ENCODE measurements at regions not wholly inside any gene's neighbourhood (a gene's known extent, or its start where the extent isn't known, plus 50 kb on each side); places are given as distances from the start of the nearest gene placed in this dataset.

DNA sequence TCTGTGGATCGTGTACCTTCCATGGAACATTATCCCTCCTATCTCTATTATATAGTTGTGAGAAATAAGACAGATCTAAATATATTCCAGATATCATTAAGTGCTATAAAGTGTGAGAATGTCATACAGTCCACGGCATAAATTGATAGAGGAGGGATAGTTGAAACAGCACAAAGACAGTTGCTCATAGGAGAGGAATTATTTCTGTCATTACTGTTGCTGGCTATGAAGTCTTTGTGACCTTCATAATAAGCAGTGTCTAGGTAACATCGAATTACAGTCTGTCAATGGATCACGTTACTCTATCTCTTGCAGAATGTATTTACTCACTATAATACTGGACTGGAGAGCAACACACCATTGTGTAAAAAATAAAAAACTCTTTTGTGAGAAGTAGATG lies 671.5 kb upstream of the PCDH20 start:
- intact Hi-C loops (cut with DNase I): no loop called here

DNA sequence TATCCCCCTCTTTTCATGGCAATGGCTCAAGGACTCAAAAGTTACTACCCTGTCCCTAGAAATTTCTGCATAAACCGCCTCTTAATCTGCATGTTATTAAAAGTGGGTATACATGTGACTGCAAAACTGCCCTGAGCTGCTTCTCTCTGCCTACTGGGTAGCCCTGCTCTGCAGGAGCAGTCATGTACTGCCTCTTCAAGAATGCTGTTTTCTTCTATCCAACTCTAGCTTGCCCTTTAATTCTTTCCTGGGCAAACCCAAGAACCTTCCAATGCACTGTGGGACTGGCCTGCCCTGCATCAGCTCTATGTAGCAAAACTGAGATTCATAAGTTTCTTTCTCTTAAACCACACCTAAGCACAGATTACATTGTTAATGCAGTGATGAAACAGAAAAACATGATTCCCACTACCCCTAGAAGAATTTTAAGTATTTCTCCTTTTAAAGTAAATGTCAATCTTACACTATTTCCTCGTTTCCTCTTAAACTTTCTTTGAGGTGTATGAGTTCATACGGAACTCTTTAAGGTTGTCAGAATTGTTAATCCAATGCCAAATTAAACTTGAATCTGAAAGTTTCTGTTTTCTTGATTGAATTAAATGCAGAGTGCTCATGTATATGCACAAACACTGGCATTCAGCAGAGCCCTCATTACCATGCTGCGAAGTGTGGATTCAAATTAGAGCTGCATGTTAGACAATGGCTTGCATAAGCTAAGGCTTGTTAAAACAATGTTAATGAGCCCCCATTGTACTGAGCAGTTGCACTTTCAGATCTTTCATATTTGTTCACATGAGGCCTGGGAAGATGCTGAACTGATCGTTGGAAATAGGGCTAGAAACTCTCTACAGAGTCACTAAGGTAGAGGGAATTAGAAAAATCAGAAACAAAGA lies 669.9 kb upstream of the PCDH20 start:
- Histone ChIP-seq H3K36me3 (ENCODE audit: insufficient read depth in 1 of 2, low read depth in 1 of 2) (no peaks in the 10 kb centered on the region), H3K9me3 (no peaks in the 10 kb centered on the region), H3K4me1 (no peaks in the 10 kb centered on the region), H3K27me3 (ENCODE audit: insufficient read depth in 3 of 3, low read length in 2 of 3) (no peaks in the 10 kb centered on the region), H3K4me3 (no peak overlapping the region), H3K27ac (no peak overlapping the region)
- ATAC-seq (no peak), DNase-seq (no peak)
- WGBS, 3 donors: 58 to 66% (median 60%) methylated on average over 5 of the region's 5 CpGs
- TF ChIP-seq, protein P1, sequence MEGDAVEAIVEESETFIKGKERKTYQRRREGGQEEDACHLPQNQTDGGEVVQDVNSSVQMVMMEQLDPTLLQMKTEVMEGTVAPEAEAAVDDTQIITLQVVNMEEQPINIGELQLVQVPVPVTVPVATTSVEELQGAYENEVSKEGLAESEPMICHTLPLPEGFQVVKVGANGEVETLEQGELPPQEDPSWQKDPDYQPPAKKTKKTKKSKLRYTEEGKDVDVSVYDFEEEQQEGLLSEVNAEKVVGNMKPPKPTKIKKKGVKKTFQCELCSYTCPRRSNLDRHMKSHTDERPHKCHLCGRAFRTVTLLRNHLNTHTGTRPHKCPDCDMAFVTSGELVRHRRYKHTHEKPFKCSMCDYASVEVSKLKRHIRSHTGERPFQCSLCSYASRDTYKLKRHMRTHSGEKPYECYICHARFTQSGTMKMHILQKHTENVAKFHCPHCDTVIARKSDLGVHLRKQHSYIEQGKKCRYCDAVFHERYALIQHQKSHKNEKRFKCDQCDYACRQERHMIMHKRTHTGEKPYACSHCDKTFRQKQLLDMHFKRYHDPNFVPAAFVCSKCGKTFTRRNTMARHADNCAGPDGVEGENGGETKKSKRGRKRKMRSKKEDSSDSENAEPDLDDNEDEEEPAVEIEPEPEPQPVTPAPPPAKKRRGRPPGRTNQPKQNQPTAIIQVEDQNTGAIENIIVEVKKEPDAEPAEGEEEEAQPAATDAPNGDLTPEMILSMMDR (IDR thresholded peaks at IDR 0.05): no peak
- intact Hi-C loops (cut with DNase I): no loop called here

More for the DNA sequence above, 671.5 kb upstream of the PCDH20 start:
- DNase-seq: no peak
- WGBS, 3 donors: 28 to 60% (median 40%) methylated on average over 4 of the region's 4 CpGs
- no peak for ATAC-seq
- H3K36me3 ChIP-seq (ENCODE audit: insufficient read depth in 1 of 2, low read depth in 1 of 2): no peaks in the 10 kb centered on the region
- H3K27me3 ChIP-seq (ENCODE audit: insufficient read depth in 3 of 3, low read length in 2 of 3): no peaks in the 10 kb centered on the region
- no peaks in the 10 kb centered on the region for H3K4me1 ChIP-seq
- no peak overlapping the region for H3K27ac ChIP-seq
- no peak overlapping the region for H3K4me3 ChIP-seq
- no peaks in the 10 kb centered on the region for H3K9me3 ChIP-seq
- TF ChIP-seq, protein P1 (IDR thresholded peaks at IDR 0.05): no peak

DNA sequence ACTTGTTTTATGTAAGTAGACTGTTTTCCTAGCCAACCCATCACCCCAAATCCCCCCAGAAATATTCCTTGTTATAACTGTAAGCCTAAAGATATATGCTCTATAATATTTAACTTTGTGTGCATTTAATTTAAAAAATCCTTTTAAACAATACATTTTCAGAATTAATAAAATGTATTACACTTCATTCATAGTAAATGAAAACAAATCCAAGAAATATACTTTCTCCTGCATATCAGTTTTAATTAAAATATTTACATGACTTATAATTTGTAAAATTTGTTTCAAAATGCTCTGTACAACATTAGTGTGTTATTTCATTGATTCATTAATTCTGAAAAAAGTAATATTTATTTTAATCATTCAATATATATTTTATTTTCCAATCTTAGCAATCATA lies 669.1 kb upstream of the PCDH20 start:
- ATAC-seq (no peak), DNase-seq (no peak)
- Histone ChIP-seq H3K4me1 (no peaks in the 10 kb centered on the region), H3K36me3 (ENCODE audit: insufficient read depth in 1 of 2, low read depth in 1 of 2) (no peaks in the 10 kb centered on the region), H3K4me3 (no peak overlapping the region), H3K27ac (no peak overlapping the region), H3K9me3 (no peaks in the 10 kb centered on the region), H3K27me3 (ENCODE audit: insufficient read depth in 3 of 3, low read length in 2 of 3) (no peaks in the 10 kb centered on the region)
- TF ChIP-seq, protein P1 (IDR thresholded peaks at IDR 0.05): no peak
- intact Hi-C loops (cut with DNase I): no loop called here

DNA sequence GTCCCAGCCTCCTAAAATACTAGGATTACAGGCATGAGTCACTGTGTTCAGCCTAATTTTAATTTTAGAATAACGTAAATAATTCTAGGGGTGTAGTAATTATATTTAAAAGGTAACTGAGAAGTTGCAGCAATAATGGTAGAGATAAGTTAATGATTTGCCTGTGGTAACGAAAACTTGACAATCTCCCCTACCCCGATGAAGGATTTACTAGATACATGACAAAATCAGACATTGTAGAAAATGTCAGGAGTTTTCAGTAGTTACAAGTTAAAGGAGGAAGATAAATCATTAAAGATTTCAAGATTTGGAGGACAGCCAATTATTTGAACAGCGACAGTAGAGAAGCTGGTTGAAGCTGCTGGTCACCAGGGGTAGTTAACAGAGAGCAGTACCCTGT lies 652.2 kb upstream of the PCDH20 start:
- intact Hi-C loops (cut with DNase I): no loop called here

More for the DNA sequence above, 652.2 kb upstream of the PCDH20 start:
- Histone ChIP-seq H3K4me1 (no peaks in the 10 kb centered on the region), H3K4me3 (no peak overlapping the region), H3K27me3 (ENCODE audit: insufficient read depth in 3 of 3, low read length in 2 of 3) (no peaks in the 10 kb centered on the region), H3K27ac (no peak overlapping the region), H3K9me3 (peaks cover 5% of the 10 kb centered on the region), H3K36me3 (ENCODE audit: insufficient read depth in 1 of 2, low read depth in 1 of 2) (no peaks in the 10 kb centered on the region)
- DNase-seq: no peak
- TF ChIP-seq, protein P1 (IDR thresholded peaks at IDR 0.05): no peak
- WGBS, 3 donors: 77 to 83% (median 79%) methylated on average over 4 of the region's 4 CpGs
- ATAC-seq: no peak

Measured in psoas muscle (tissue), 7 donors.